ENCODE measurements at regions not wholly inside any gene's neighbourhood (a gene's known extent, or its start where the extent isn't known, plus 50 kb on each side); places are given as distances from the start of the nearest gene placed in this dataset.

DNA sequence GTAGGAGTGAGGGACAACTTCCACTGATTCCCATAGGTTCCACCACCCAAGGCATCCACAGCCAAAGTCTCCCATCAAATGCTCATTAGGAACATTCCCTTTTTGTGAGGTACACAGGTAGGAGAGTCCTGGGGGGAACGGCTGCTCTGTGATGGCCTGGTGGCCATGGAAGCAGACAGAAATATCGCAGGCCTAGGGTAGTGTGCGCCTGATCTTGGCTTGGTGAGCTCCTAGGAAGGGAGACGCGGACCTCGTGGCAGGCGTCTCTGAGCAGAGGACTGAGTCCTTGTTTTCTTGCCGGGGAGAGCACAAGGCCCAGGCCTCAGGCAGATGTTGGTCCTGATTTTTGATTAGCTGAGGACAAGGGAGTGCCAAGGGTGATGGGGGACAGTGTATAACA, 99.5 kb downstream of the SNRPN start:
- TF ChIP-seq, protein P1, sequence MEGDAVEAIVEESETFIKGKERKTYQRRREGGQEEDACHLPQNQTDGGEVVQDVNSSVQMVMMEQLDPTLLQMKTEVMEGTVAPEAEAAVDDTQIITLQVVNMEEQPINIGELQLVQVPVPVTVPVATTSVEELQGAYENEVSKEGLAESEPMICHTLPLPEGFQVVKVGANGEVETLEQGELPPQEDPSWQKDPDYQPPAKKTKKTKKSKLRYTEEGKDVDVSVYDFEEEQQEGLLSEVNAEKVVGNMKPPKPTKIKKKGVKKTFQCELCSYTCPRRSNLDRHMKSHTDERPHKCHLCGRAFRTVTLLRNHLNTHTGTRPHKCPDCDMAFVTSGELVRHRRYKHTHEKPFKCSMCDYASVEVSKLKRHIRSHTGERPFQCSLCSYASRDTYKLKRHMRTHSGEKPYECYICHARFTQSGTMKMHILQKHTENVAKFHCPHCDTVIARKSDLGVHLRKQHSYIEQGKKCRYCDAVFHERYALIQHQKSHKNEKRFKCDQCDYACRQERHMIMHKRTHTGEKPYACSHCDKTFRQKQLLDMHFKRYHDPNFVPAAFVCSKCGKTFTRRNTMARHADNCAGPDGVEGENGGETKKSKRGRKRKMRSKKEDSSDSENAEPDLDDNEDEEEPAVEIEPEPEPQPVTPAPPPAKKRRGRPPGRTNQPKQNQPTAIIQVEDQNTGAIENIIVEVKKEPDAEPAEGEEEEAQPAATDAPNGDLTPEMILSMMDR (IDR thresholded peaks at IDR 0.05): no peak
- TF ChIP-seq ZFX (IDR thresholded peaks at IDR 0.05; ENCODE audit: borderline replicate concordance): no peak
